GM12878 (cell line): ENCODE measurements at regions not wholly inside any gene's neighbourhood (a gene's known extent, or its start where the extent isn't known, plus 50 kb on each side); places are given as distances from the start of the nearest gene placed in this dataset.

Experiments
- ATAC-seq: fragments of 200-7000 bp; cut with Tn5 transposase; 3 replicates; pipeline ENCODE4 v1.9.1; 2020; ENCODE audit warnings: mild to moderate bottlenecking, moderate library complexity
- BruUV-seq: library from RNA; stranded (reverse); fragments of 400-500 nt; replicated peaks from 2 replicates; lab custom pipeline; 2021; lab: Mats Ljungman, UMichigan
- CTCF ChIA-PET: fragments of 300-600 bp; sonication (Branson Sonifier 250); formaldehyde crosslinking; extraction: SDS; loops from one replicate; lab custom pipeline; 2021; ENCODE audit warnings: inconsistent platforms; lab: Yijun Ruan, JAX
- POLR2A ChIA-PET: fragments of 350-600 bp; formaldehyde crosslinking; extraction: SDS; loops from one replicate; lab custom pipeline; 2021; ENCODE audit warnings: inconsistent platforms; lab: Charles Lee
- RAD21 ChIA-PET: fragments of 300-600 bp; sonication (Branson Sonifier 250); formaldehyde crosslinking; loops from one replicate; lab custom pipeline; 2023; ENCODE audit warnings: antibody characterized with exemption; ENCODE audit not compliant: unreplicated experiment; lab: Charles Lee
- SMC1A ChIA-PET: fragments of 300-600 bp; sonication (Branson Sonifier 250); formaldehyde crosslinking; loops from one replicate; lab custom pipeline; 2023; ENCODE audit not compliant: unreplicated experiment, uncharacterized antibody; lab: Charles Lee
- DNase-seq: peaks from one replicate; pipeline ENCODE4 v3.0.0-alpha.2; 2011; ENCODE audit warnings: low read depth, low spot score
- FAIRE-seq: peaks from 3 replicates; lab custom pipeline; 2011; peaks lifted over from hg19 to GRCh38; lab: Jason Lieb, UNC
- H2AFZ ChIP-seq: 2 replicates; pipeline ENCODE4 v1.6.0; 2011; ENCODE audit warnings: low read depth, low read length, control low read depth; ENCODE audit not compliant: control insufficient read depth
- H3K27ac ChIP-seq: 2 replicates; pipeline ENCODE4 v1.5.1; 2011; ENCODE audit warnings: control low read depth; ENCODE audit not compliant: control insufficient read depth, insufficient read depth
- H3K27me3 ChIP-seq, 2 experiments: replicated peaks in 1 of 2; 2 replicates each; pipeline versions ENCODE4 v1.6.0 to v1.6.1; 2011; ENCODE audit warnings: low read length in 1 of 2; ENCODE audit not compliant: control insufficient read depth in 2 of 2, insufficient read depth in 2 of 2
- H3K36me3 ChIP-seq, 2 experiments: 2 replicates each; pipeline ENCODE4 v1.5.1; 2011; ENCODE audit warnings: low read length in 1 of 2; ENCODE audit not compliant: control insufficient read depth in 2 of 2, insufficient read depth in 2 of 2
- H3K4me1 ChIP-seq: 2 replicates; pipeline ENCODE4 v1.6.1; 2011; ENCODE audit warnings: mild to moderate bottlenecking, low read length, moderate library complexity, mixed read lengths; ENCODE audit not compliant: control insufficient read depth, insufficient read depth
- H3K4me2 ChIP-seq: 2 replicates; pipeline ENCODE4 v1.6.0; 2011; ENCODE audit warnings: control low read depth; ENCODE audit not compliant: control insufficient read depth, insufficient read depth
- H3K4me3 ChIP-seq: fragments of 200-600 bp; sonication (generic); 2 replicates; pipeline ENCODE4 v1.5.1; 2016
- H3K79me2 ChIP-seq: 2 replicates; pipeline ENCODE4 v1.6.0; 2011; ENCODE audit warnings: low read length; ENCODE audit not compliant: control insufficient read depth, insufficient read depth
- H3K9ac ChIP-seq: 2 replicates; pipeline ENCODE4 v1.8.0; 2011; ENCODE audit warnings: low read length, control low read depth, mixed read lengths; ENCODE audit not compliant: control insufficient read depth, insufficient read depth
- H3K9me3 ChIP-seq: replicated peaks from 3 replicates; pipeline ENCODE4 v1.5.1; 2011; ENCODE audit warnings: mild to moderate bottlenecking, low read length; ENCODE audit not compliant: control insufficient read depth, insufficient read depth
- H4K20me1 ChIP-seq: 2 replicates; pipeline ENCODE4 v1.6.0; 2011; ENCODE audit not compliant: control insufficient read depth, insufficient read depth
- CEBPB ChIP-seq, 2 experiments: fragments of 150-350 bp in 1 of 2; IDR thresholded peaks; 2 replicates each; pipeline ENCODE4 v1.6.1; 2012 to 2014; ENCODE audit warnings: low read depth in 2 of 2, low read length in 2 of 2, borderline replicate concordance in 1 of 2, inconsistent platforms in 1 of 2
- EED ChIP-seq: sonication (generic); IDR thresholded peaks from 2 replicates; pipeline ENCODE4 v1.6.1; 2016; ENCODE audit warnings: antibody characterized with exemption, low read depth
- IRF4 ChIP-seq: IDR thresholded peaks from 2 replicates; pipeline ENCODE4 v1.6.1; 2011; ENCODE audit warnings: low read depth, low read length
- MEF2B ChIP-seq: fragments of 450-650 bp; IDR thresholded peaks from 2 replicates; pipeline ENCODE4 v1.6.1; 2018; ENCODE audit warnings: mild to moderate bottlenecking, moderate library complexity; ENCODE audit not compliant: partially characterized antibody, poor library complexity, severe bottlenecking
- NBN ChIP-seq: fragments of 450-650 bp; IDR thresholded peaks from 2 replicates; pipeline ENCODE4 v1.6.1; 2016
- NKRF ChIP-seq: fragments of 450-650 bp; conservative IDR thresholded peaks from 2 replicates; pipeline ENCODE4 v1.6.1; 2017; ENCODE audit warnings: mild to moderate bottlenecking, moderate library complexity
- NRF1 ChIP-seq: conservative IDR thresholded peaks from 2 replicates; pipeline ENCODE4 v1.6.1; 2011; ENCODE audit warnings: mild to moderate bottlenecking, low read depth, low read length, improper control_type of control experiment
- RAD51 ChIP-seq: fragments of 450-650 bp; IDR thresholded peaks from 2 replicates; pipeline ENCODE4 v1.6.1; 2016; ENCODE audit warnings: moderate library complexity, mild to moderate bottlenecking, inconsistent platforms
- SPI1 ChIP-seq: IDR thresholded peaks from 2 replicates; pipeline ENCODE4 v1.6.1; 2011; ENCODE audit warnings: low read depth, mild to moderate bottlenecking, low read length, moderate library complexity, borderline replicate concordance; ENCODE audit not compliant: insufficient read depth
- STAT1 ChIP-seq: fragments of 450-650 bp; conservative IDR thresholded peaks from 2 replicates; pipeline ENCODE4 v1.6.1; 2014; ENCODE audit warnings: antibody characterized with exemption, mild to moderate bottlenecking
- TCF7 ChIP-seq: IDR thresholded peaks from 2 replicates; pipeline ENCODE4 v1.6.1; 2014; ENCODE audit warnings: antibody characterized with exemption, borderline replicate concordance
- ZBED1 ChIP-seq: IDR thresholded peaks from 2 replicates; pipeline ENCODE4 v1.6.1; 2016; ENCODE audit warnings: borderline replicate concordance
- ZNF24 ChIP-seq: fragments of 450-650 bp; IDR thresholded peaks from 2 replicates; pipeline ENCODE4 v1.6.1; 2017; ENCODE audit warnings: antibody characterized with exemption, mild to moderate bottlenecking
- ZNF592 ChIP-seq: fragments of 450-650 bp; IDR thresholded peaks from 2 replicates; pipeline ENCODE4 v1.6.1; 2017; ENCODE audit warnings: mild to moderate bottlenecking, moderate library complexity
- WGBS: methylation state at CpG from one replicate; pipeline ENCODE4 v1.1.6; 2016; ENCODE audit warnings: low lambda C conversion rate; ENCODE audit not compliant: insufficient replicate concordance, insufficient coverage; ENCODE audit errors: missing lambda C conversion rate; 5-methylcytosine and 5-hydroxymethylcytosine counted together
- in situ Hi-C: fragments of 300-500 bp; cut with MboI; formaldehyde crosslinking; loops from 9 replicates; pipeline ENCODE4 v1.14.3; 2018; ENCODE audit warnings: mixed read lengths
- intact Hi-C: fragments of 100-400 bp; cut with micrococcal nuclease; formaldehyde crosslinking; loops from one replicate; pipeline ENCODE4 v1.14.2; 2022; ENCODE audit not compliant: unreplicated experiment
- TF ChIP-seq, protein P1 (sequence below): fragments of 450-650 bp; IDR thresholded peaks from 2 replicates; pipeline ENCODE4 v1.6.1; 2017; ENCODE audit warnings: borderline replicate concordance
- TF ChIP-seq, protein P2 (sequence below): fragments of 450-650 bp; IDR thresholded peaks from 2 replicates; pipeline ENCODE4 v1.6.1; 2017; ENCODE audit warnings: low read depth, mild to moderate bottlenecking, moderate library complexity

DNA sequence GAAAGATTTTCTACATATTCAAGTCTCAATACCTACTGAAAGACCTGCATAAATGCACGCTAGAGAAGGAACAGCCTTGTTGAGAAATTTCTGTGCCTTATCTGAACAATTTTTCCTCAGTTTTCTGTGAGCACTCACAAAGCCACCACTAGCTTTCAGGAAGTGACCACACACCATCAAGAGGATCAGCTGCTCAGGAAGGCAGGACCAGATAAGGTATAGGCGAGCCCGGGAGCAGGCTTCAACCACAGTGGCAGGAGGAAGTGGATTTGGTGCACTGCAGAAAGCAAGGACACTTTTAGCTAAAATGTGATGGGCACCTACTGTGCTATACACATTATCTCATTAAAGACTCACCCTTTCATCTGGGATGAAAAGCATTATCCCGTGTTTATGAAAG is 220.8 kb downstream of the RAB38 start:
- SMC1A ChIA-PET = no interaction called here
- Histone ChIP-seq H3K79me2 (no peaks in the 10 kb centered on the region), H2AFZ (no peak overlapping the region), H3K27me3 (no peaks in the 10 kb centered on the region), H3K9ac (no peak overlapping the region), H3K27ac (no peak overlapping the region), H3K9me3 (no peaks in the 10 kb centered on the region), H4K20me1 (no peaks in the 10 kb centered on the region), H3K4me2 (no peak overlapping the region), H3K4me1 (no peaks in the 10 kb centered on the region), H3K36me3 (no peaks in the 10 kb centered on the region), H3K4me3 (no peak overlapping the region)
- in situ Hi-C loops (no loop called here), intact Hi-C loops (no loop called here)
- POLR2A ChIA-PET = no interaction called here
- no TSS peak for BruUV-seq
- DNase-seq (no peak), FAIRE-seq (no peak), ATAC-seq (no peak)
- 1% methylated on average over 4 of the region's 4 CpGs for WGBS
- CTCF ChIA-PET = interaction anchor here (0.7 kb wide), 1 partner anchor 592 kb away, joined by 3 read pairs; no protein-coding TSS in a partner anchor
- RAD21 ChIA-PET = no interaction called here
- TF ChIP-seq EED (no peak), ZNF24 (no peak), RAD51 (no peak), NBN (no peak), STAT1 (no peak), TCF7 (no peak), SPI1 (no peak), CEBPB (IDR thresholded peaks at IDR 0.05; ENCODE audit: borderline replicate concordance in 1 of 2, low read depth in 2 of 2, low read length in 2 of 2) (no peak), MEF2B (no peak), ZNF592 (no peak), ZBED1 (no peak), NKRF (no peak), IRF4 (no peak), NRF1 (no peak)
- TF ChIP-seq, protein P1, sequence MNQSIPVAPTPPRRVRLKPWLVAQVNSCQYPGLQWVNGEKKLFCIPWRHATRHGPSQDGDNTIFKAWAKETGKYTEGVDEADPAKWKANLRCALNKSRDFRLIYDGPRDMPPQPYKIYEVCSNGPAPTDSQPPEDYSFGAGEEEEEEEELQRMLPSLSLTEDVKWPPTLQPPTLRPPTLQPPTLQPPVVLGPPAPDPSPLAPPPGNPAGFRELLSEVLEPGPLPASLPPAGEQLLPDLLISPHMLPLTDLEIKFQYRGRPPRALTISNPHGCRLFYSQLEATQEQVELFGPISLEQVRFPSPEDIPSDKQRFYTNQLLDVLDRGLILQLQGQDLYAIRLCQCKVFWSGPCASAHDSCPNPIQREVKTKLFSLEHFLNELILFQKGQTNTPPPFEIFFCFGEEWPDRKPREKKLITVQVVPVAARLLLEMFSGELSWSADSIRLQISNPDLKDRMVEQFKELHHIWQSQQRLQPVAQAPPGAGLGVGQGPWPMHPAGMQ = no peak
- TF ChIP-seq, protein P2, sequence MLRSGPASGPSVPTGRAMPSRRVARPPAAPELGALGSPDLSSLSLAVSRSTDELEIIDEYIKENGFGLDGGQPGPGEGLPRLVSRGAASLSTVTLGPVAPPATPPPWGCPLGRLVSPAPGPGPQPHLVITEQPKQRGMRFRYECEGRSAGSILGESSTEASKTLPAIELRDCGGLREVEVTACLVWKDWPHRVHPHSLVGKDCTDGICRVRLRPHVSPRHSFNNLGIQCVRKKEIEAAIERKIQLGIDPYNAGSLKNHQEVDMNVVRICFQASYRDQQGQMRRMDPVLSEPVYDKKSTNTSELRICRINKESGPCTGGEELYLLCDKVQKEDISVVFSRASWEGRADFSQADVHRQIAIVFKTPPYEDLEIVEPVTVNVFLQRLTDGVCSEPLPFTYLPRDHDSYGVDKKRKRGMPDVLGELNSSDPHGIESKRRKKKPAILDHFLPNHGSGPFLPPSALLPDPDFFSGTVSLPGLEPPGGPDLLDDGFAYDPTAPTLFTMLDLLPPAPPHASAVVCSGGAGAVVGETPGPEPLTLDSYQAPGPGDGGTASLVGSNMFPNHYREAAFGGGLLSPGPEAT = no peak
